Left kidney (tissue), 1 donor: ENCODE measurements at regions not wholly inside any gene's neighbourhood (a gene's known extent, or its start where the extent isn't known, plus 50 kb on each side); places are given as distances from the start of the nearest gene placed in this dataset.
"Not testable (repeated sequence)": the region's sequence is repeated elsewhere in the genome, so short reads cannot be mapped to it uniquely, and the experiment has no call there.

Source experiments
- DNase-seq: peaks from one replicate; pipeline ENCODE4 v3.0.0-alpha.2; 2013

DNA sequence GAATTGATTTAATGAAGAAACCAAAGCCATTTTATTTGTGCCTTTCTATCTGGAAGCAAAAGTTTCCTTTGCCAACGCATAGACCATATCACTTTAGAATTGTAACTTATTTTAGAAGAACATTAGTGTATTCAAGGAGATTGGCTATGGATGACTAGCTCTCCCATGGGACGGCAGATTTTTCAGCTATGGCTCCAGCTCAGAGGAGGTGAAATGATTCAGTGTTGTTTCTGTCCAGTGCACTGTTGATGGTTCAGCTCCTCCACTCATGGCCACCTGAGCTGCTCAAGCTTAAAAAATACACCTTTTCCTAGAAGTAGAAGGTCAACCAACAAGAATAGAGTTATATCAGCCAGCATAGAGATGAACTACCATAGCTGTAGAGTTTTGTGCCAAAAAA, 1597.5 kb upstream of the PIK3C3 start:
- DNase-seq, result no peak

DNA sequence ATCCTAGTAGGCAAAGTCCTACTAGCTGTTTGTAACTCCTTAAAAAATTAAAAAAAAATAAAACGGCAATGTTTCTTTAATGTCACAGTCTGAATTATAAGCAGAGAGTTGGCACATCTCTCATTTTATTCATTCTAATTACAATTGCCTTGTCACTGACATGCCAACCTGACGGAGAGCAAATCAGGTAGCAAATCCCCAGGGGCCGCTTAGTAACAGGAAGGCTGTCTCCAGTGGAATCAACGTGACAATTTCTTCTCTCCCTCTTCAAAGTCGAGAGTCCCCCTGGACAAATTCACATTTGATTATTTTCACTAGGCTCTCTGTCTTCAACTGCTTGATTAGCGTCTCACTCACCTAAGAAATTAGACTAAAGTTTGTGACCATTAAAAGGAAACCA, 1598.9 kb upstream of the PIK3C3 start:
- no peak for DNase-seq

DNA sequence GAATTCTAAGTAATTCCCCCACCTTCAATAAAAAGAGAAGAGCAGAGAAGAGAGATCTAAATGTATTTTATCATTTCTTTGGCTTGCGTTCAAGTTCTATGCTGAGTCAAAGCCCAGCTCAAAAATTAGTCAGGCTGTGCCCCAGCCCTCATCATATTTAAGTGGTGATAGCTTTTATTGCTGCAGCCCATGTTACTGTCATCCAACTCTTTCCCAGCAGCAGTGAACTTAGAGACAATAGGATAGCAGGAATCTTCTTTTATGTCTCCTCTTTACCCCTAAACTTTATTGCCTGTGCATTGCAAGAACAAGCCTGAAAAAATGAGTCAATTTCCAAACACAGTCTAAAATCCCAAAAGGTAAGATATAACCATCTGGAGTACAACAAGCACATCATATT, 1599.3 kb upstream of the PIK3C3 start:
- no peak for DNase-seq

DNA sequence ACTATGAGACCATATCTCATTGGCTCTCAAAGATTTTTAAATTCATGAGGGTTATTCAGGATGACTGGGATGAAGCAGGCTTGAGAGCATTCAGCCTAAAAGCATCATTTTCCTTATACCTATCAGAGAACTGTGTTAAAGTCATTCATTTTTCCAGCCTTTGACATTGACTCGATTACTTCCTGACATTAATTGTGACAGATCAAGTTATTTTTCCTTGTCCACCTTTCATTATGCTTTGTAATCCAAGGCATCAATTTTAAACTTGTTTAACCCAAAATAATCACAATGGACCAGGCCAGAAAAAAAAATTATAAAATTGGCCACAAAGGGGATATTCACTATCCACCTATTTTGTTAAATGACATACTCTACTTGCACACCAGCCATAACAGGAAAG, 1606.8 kb upstream of the PIK3C3 start:
- no peak for DNase-seq

DNA sequence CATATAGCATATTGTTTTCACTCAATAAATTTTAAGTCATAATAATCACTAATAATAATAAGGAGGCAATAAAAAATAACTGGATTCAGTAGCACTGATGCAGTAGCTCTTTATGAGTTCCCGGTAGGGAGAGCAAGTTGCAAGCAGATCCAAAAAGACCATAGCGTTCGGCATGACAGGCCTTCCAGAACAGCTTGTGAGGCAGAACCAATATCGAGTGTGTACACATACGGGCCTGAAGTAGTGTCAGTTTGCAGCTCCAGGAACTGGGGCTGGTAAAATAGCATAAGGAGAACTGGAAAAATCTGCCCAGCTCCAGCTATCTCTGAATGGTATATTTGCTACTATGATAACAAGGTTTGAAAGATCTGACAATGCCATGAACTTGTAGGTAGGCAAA, 1607.8 kb upstream of the PIK3C3 start:
- DNase-seq, result no peak

DNA sequence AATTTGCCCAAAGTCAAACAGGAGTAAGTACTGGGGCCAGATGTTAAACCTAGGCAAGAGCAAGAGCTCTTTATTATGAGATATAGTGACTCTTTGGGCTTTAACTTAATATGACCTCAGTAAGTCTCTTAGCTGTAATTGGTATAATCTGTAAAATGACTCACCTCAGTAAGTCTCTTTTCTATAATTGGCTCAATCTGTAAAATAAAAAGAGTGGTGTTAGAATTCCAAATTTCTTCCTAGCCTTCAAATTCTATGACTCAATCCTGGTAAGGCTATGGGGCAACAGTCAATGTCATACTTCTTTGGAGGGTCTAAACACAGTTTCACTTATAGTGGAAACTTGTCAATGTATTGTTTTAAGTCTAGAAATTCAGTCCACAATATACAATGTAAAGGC, 1608.9 kb upstream of the PIK3C3 start:
- DNase-seq, result no peak

DNA sequence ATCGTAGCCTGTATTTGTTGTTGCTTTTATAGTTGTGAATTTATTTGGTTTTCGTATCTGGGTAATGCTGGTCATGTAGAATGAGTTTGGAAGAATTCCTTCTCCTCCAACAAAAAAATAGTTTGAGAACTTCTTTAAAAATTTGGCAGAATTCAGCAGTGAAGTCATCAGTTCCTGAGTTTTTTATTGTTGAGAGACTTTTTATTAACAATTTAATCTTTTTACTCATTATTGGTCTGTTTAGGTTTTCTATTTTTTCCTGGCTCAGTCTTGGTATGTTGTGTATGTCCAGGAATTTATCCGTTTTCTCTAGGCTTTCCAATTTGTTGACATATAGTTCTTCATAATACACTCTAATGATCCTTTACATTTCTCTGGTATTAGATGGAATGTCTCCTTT, 1613.3 kb upstream of the PIK3C3 start:
- DNase-seq, result no peak

DNA sequence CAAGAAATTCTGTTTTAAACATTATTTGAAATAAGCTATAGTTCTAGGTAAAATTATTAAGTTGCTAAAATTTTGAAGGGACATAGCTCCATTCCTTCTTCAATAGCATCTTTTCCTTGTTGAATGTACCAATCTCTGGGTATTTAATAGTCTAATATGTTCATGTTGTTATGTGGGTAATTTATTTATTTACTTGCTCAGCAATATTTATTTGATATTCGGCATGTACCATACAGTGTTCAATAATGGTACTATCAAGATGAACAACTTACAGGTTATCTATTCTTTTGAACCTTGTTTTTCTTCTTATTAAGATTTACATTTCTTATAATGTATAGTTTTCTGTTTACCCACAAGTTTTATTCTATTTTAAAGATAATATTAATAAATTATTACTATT, 1616.8 kb upstream of the PIK3C3 start:
- no peak for DNase-seq

DNA sequence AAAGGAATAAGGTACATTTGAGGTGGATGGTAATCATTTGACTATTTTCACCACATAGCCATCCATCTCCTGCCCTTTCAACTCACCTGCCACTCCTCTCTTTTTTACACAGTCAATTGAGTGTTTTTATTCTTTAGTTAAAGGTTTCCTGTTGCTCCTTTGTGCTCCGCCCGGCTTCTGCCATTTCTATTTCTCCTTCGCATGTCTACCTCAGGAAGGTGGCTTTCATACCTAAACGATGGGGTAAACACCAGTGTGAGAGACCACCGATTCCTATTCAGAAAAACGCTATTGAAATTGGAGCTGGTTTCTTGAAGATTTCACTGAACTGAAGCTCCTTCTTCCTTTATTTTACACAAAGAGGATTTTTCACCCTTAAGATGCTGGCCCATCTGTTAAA, 1628.0 kb upstream of the PIK3C3 start:
- no peak for DNase-seq

DNA sequence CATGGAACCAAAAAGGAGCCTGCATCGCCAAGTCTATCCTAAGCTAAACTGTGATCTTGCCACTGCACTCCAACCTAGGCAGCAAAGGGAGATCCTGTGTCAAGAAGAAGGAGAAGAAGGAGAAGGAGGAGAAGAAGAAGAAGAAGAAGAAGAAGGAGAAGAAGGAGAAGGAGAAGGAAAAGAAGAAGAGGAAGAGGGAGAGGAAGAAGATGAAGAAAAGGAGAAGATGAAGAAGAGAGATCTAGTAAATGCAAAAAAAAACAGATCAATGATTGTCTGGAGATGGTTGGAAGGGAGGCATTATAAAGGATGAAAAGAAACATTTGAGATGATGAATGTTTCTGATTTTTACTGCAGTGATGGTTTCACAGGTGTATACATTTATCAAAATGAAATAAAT, 1629.0 kb upstream of the PIK3C3 start:
- no peak for DNase-seq

DNA sequence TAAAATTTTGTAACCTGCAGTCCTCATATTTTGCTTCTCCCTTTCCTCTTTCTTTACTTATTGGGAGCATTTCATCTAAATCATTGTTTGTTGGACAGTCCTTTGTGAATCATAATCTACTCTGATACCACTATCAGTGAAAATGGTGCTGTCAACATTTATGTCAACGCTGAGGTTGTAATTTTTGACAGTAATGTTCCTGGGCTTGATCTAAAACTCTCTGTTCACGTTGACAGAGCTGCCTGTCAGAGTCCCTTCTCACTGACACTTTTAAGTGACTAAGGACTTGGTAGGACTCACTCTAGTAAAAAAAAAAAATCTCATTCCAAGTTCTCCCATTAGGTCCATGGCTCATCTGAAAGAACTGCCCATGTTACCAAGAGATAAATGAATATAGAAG, 1640.8 kb upstream of the PIK3C3 start:
- DNase-seq, result no peak

DNA sequence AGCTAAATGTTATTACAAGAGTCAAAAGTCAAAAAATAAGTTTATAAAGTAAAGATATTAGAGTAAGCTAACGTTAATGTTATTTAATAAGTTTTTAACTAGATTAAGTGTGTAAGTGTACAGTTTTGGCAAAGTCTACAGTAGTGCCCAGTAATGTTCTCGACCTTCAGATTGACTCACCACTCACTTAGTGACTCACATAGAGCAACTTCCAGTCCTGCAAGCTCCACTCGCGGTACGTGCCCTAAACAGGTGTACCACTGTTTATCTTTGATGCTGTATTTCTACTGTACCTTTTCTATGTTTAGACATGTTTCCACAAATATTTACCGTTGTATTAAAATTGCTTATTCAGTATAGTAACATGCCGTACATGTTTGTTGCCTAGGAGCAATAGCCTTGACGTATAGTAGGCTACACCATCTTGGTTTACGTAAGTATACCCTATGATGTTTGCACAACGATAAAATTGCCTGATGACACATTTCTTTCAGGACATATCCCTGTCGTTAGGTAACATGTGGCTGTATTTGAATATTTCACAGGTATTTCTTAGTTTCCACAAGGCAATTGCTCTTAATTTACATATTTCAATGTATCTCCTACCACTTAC, 1641.9 kb upstream of the PIK3C3 start:
- DNase-seq, result no peak

DNA sequence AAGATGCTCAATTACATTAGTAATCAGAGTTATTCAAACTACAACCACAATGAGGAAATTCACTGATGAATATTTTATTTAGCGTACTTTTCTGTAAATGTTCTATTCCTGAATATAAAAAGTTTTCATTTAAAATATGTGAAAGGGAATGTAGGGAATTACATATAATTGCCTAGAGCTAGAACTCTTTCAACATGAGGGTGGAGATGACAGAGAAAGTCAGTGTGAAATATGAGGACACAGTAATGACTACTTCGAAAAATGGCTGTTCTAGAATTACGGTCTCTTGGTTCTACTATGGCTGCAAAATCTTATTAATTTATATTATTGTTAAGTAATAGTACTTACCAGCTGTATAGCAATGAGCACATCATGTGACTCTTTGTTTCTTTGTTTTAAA, 1647.4 kb upstream of the PIK3C3 start:
- DNase-seq, result no peak

DNA sequence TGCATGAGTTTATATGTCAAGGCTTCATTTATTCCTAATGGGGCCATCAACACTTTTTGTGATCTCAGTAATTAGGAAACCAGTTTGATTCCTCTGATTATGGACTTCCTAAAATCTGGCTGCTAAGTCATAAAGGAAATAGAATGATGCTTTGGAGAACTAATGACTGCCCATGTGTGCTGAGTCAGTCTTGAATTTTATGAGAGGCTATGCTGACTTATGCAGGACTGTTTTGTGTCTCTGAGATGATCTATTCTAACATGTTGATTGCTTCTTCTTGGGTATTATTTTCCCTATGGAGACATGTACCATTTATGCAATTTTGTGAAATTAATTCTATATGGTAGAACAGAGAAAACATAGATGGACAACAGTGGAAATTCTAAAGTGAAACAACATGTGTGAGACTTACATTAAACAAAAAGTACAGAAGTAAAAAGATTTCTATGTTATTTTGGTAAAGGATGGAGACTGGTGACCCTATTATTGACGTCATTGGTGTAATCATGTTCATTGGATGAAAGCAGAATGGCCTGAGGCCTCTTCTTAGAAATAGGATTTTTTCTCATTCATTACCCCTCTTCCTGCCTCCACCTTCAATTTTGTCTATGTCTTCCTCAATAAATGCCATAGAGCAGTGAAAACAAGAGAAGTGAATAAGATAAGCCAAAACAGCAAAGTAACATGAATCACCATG, 1658.2 kb upstream of the PIK3C3 start:
- DNase-seq, result no peak

DNA sequence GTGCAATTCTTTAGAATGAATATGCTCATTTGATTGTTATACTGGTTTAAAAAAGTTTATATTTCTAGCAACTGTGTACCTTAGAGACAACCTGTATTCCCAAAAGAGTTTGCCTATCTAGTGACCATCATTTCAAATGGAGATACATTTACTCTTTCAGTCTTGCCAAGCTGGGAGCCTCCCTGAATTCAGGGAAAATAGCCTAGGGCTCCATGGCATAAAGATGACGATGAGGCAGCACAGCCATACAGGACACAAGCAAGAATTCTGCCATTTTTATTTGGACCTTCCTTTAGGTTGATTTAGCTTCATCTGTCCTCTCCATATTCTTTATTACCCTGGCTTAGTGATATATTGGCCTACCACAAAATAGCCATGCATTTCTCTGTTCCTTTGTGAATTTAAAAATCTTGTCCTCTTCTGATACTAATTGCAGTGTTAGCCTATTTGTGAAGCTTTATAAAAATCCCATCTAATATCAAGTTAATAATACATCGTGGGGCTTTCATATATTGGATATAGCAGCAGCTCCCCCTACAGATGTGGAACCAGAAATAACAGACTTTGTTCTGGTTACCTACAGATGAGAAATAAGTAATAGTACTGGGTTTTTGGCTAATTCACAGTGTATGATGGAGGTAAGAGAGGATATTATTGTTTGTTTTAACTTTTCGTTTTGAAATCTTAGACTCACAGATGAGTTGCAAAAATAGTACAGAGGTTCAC, 1661.9 kb upstream of the PIK3C3 start:
- DNase-seq, result no peak

DNA sequence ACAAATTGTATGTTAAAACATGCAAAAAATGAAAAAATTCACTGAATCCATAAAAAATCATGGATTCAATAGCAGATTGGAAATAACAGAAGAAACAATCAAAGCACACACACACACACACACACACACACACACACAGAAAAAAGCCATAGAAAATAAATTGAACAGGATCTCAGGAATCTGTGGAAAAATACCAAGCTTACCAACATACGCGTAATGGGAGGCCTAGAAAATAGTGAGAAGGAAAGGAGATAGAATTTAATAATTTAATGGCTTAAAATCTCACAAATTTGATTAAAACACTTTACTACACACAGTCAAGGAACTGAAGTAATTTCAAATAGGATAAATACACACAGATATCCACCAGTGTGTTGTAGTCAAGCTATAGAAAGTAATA, 1671.5 kb upstream of the PIK3C3 start:
- DNase-seq, result no peak

DNA sequence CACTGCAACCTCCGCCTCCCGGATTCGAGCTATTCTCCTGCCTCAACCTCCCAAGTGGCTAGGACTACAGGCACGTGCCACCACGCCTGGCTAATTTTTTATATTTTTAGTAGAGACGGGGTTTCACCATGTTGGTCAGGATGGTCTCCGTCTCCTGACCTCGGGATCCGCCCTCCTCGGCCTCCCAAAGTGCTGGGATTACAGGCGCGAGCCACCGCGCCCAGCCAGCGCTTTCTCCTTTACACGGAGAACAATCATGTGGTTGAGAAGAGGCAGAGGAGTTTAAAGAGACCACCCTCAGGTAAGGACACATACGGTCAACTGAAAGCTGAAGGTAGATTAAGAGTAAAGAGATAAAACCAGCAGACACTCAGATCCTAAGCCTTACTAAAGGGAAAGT, 1673.7 kb upstream of the PIK3C3 start:
- not testable (repeated sequence) for DNase-seq

DNA sequence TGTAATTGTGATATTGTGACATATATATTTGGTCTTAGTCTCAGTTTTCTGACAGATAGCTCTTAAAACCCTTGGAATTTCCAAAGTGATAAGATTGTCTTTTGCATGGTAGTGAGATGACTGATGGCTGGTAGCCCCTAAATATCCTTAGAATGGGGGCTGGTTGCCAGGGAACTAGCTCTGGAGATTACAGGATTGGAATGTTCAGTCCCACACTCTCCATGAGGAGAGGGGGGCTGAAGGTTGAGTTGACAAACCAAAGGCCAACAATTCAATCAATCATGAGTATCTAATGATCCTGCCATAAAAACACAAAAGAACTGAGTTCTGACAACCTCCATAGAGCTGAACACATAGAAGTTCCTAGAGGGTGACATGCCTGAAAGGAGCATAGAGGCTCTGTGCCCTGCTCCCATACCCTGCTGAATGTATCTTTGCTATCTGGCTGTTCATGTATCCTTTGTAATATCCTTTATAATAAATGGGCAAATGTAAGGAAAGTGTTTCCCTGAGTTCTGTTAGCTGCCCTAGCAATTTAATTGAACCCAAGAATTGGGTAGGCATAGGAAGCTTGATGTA, 1680.3 kb upstream of the PIK3C3 start:
- no peak for DNase-seq

DNA sequence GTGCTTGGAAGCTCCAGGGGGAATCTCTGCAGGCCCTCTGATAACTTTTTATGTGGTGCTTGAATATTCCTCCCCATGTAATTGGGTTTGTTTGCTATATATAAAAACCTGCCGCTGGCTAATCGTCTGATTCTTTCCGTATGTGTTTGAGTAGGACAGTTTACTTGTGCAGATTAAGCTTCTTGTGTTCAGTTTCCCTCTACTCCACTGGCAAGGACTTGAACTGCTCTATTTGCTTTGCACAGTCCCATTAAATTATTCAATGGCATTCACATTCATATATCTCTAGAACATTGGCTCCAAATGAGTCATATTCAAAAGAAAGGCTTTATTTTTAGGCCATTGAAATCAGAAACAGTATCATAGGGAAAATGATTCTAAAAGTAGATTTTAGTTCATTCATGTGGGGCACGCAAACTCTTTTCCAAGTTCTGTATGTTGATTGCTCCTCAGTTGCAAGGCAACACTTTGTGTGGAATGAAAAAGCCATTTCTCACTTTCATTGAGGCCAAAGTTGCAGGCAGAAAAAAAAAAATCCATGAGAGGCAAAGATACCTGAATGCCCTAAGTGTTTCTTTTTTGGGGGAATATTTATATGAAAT, 1682.3 kb upstream of the PIK3C3 start:
- DNase-seq, result no peak

DNA sequence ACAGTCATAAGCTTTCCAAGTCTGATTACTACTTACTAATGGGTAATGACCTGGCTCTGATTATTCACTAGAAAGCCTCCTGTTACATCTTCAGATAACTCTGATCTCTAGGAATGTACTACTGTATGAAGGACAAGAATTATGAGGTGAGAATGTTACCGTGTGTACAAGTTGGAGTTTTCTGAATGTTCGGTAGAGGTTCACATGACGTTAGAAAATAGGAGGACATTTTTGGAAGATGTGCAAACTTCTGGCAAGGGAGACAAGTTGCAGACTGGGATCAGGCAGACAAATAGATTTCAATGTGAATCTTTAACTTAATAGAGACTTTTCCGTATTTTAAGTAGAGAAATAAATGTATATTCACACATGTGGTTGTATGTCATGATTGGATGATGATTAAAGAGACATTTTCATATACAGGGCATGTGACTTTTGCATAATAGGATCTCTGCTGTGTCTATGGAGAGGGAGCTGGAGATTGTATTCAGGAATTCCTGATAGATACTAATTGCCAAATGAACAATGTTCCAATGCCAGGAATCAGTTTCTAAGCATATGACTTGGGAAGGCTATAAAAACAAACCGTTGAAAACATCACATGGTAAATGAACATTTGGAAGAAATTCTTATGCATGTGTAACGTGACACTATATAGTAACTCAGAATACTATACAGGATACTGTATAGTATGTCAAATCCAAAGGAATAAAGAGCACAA, 1695.8 kb upstream of the PIK3C3 start:
- DNase-seq, result no peak

DNA sequence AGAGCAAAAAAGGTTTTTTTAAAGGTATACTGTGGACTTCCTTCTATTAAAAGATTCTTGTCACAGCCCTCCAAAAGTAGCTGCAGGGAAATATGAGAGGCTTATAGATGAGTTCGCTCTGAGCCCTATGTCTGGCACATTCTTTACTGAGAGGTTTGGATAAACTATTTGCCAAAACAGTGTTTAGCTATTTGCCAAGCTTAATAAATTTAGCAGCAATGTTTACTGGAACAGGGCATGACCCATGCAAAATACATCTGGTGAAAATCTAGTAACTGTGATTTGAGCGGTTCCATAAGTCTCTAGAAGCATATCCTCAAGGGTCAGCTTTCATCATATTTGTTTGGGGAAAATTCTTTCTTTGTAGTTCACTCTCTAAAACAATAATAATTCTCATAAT, 1696.7 kb upstream of the PIK3C3 start:
- DNase-seq, result no peak

DNA sequence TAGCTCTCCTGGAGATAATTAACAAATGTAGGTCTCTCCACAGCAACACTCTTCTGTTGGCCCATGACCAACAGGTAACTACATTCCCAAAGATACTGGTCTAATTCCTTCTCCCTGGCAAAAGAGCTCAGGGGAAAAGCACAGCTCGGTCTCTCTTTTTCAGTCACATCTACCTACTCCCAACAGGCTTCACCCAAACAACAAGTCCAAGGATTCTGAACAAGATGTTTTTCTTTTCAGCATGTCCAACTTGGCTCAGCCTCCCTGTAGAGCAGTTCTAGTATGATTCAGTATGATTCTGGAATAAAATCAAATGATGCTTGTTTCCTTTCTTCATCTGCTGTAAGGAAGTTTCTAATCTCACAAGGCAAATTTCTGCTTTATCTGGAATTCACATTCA, 1704.8 kb upstream of the PIK3C3 start:
- no peak for DNase-seq
